ENCODE measurements at regions not wholly inside any gene's neighbourhood (a gene's known extent, or its start where the extent isn't known, plus 50 kb on each side); places are given as distances from the start of the nearest gene placed in this dataset.

DNA sequence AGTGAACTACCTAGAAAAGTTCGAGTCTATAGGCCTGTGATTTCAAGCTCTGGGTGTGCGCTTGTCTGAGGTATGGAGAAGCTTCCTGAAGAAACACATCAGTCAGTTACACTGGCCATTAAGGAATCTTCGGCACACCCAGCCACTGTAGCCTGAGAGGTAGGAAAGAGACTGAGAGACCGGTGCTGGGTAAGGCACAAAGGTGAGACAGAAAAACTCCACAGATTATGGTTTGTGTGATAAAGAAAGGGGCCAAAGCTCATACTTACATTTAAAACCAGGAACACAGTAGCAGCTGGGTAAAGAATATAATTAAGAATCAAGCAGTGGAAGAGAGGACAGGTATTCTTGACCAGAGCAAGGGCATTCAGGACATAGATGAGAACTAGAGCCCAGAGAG is 74.8 kb upstream of the TTC29 start:
- ATAC-seq, result no peak
- TF ChIP-seq, protein P1, sequence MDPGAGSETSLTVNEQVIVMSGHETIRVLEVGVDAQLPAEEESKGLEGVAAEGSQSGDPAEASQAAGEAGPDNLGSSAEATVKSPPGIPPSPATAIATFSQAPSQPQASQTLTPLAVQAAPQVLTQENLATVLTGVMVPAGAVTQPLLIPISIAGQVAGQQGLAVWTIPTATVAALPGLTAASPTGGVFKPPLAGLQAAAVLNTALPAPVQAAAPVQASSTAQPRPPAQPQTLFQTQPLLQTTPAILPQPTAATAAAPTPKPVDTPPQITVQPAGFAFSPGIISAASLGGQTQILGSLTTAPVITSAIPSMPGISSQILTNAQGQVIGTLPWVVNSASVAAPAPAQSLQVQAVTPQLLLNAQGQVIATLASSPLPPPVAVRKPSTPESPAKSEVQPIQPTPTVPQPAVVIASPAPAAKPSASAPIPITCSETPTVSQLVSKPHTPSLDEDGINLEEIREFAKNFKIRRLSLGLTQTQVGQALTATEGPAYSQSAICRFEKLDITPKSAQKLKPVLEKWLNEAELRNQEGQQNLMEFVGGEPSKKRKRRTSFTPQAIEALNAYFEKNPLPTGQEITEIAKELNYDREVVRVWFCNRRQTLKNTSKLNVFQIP (CRISPR knock-in tag; IDR thresholded peaks at IDR 0.05; ENCODE audit: borderline replicate concordance, low read depth), result no peak
- no peak for TF ChIP-seq BACH2 (CRISPR knock-in tag; IDR thresholded peaks at IDR 0.05; ENCODE audit: borderline replicate concordance)
- TF ChIP-seq ESRRG (CRISPR knock-in tag; IDR thresholded peaks at IDR 0.05), result no peak
- TF ChIP-seq GLIS3 (CRISPR knock-in tag; IDR thresholded peaks at IDR 0.05), result no peak
- TF ChIP-seq, protein P2, sequence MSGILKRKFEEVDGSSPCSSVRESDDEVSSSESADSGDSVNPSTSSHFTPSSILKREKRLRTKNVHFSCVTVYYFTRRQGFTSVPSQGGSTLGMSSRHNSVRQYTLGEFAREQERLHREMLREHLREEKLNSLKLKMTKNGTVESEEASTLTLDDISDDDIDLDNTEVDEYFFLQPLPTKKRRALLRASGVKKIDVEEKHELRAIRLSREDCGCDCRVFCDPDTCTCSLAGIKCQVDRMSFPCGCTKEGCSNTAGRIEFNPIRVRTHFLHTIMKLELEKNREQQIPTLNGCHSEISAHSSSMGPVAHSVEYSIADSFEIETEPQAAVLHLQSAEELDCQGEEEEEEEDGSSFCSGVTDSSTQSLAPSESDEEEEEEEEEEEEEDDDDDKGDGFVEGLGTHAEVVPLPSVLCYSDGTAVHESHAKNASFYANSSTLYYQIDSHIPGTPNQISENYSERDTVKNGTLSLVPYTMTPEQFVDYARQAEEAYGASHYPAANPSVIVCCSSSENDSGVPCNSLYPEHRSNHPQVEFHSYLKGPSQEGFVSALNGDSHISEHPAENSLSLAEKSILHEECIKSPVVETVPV (CRISPR knock-in tag; IDR thresholded peaks at IDR 0.05), result no peak
- no peak for TF ChIP-seq SNAI2 (CRISPR knock-in tag; IDR thresholded peaks at IDR 0.05)
- no peak for TF ChIP-seq PPARA (CRISPR knock-in tag; IDR thresholded peaks at IDR 0.05; ENCODE audit: borderline replicate concordance)
- TF ChIP-seq, protein P3, sequence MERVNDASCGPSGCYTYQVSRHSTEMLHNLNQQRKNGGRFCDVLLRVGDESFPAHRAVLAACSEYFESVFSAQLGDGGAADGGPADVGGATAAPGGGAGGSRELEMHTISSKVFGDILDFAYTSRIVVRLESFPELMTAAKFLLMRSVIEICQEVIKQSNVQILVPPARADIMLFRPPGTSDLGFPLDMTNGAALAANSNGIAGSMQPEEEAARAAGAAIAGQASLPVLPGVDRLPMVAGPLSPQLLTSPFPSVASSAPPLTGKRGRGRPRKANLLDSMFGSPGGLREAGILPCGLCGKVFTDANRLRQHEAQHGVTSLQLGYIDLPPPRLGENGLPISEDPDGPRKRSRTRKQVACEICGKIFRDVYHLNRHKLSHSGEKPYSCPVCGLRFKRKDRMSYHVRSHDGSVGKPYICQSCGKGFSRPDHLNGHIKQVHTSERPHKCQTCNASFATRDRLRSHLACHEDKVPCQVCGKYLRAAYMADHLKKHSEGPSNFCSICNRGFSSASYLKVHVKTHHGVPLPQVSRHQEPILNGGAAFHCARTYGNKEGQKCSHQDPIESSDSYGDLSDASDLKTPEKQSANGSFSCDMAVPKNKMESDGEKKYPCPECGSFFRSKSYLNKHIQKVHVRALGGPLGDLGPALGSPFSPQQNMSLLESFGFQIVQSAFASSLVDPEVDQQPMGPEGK (CRISPR knock-in tag; IDR thresholded peaks at IDR 0.05; ENCODE audit: borderline replicate concordance), result no peak
- TF ChIP-seq ISL1 (CRISPR knock-in tag; IDR thresholded peaks at IDR 0.05), result no peak
- TF ChIP-seq OSR1 (CRISPR knock-in tag; IDR thresholded peaks at IDR 0.05), result no peak
- TF ChIP-seq, protein P4, sequence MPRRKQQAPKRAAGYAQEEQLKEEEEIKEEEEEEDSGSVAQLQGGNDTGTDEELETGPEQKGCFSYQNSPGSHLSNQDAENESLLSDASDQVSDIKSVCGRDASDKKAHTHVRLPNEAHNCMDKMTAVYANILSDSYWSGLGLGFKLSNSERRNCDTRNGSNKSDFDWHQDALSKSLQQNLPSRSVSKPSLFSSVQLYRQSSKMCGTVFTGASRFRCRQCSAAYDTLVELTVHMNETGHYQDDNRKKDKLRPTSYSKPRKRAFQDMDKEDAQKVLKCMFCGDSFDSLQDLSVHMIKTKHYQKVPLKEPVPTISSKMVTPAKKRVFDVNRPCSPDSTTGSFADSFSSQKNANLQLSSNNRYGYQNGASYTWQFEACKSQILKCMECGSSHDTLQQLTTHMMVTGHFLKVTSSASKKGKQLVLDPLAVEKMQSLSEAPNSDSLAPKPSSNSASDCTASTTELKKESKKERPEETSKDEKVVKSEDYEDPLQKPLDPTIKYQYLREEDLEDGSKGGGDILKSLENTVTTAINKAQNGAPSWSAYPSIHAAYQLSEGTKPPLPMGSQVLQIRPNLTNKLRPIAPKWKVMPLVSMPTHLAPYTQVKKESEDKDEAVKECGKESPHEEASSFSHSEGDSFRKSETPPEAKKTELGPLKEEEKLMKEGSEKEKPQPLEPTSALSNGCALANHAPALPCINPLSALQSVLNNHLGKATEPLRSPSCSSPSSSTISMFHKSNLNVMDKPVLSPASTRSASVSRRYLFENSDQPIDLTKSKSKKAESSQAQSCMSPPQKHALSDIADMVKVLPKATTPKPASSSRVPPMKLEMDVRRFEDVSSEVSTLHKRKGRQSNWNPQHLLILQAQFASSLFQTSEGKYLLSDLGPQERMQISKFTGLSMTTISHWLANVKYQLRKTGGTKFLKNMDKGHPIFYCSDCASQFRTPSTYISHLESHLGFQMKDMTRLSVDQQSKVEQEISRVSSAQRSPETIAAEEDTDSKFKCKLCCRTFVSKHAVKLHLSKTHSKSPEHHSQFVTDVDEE (CRISPR knock-in tag; IDR thresholded peaks at IDR 0.05), result no peak
- no peak for TF ChIP-seq TCF4 (CRISPR knock-in tag; IDR thresholded peaks at IDR 0.05; ENCODE audit: borderline replicate concordance)
- TF ChIP-seq RARB (CRISPR knock-in tag; IDR thresholded peaks at IDR 0.05), result no peak
- no peak for TF ChIP-seq TOX (CRISPR knock-in tag; IDR thresholded peaks at IDR 0.05; ENCODE audit: borderline replicate concordance)
- TF ChIP-seq ZFP3 (CRISPR knock-in tag; IDR thresholded peaks at IDR 0.05), result no peak
- TF ChIP-seq ZFP30 (CRISPR knock-in tag; IDR thresholded peaks at IDR 0.05), result no peak
- no peak for TF ChIP-seq ZNF565 (CRISPR knock-in tag; conservative IDR thresholded peaks at IDR 0.05; ENCODE audit: low read depth)
- TF ChIP-seq, protein P5, sequence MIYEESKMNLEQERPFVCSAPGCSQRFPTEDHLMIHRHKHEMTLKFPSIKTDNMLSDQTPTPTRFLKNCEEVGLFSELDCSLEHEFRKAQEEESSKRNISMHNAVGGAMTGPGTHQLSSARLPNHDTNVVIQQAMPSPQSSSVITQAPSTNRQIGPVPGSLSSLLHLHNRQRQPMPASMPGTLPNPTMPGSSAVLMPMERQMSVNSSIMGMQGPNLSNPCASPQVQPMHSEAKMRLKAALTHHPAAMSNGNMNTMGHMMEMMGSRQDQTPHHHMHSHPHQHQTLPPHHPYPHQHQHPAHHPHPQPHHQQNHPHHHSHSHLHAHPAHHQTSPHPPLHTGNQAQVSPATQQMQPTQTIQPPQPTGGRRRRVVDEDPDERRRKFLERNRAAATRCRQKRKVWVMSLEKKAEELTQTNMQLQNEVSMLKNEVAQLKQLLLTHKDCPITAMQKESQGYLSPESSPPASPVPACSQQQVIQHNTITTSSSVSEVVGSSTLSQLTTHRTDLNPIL (CRISPR knock-in tag; IDR thresholded peaks at IDR 0.05; ENCODE audit: low read depth), result no peak
- no peak for TF ChIP-seq ARNTL (CRISPR knock-in tag; IDR thresholded peaks at IDR 0.05; ENCODE audit: borderline replicate concordance, low read depth)
- TF ChIP-seq ZNF70 (CRISPR knock-in tag; IDR thresholded peaks at IDR 0.05), result no peak

DNA sequence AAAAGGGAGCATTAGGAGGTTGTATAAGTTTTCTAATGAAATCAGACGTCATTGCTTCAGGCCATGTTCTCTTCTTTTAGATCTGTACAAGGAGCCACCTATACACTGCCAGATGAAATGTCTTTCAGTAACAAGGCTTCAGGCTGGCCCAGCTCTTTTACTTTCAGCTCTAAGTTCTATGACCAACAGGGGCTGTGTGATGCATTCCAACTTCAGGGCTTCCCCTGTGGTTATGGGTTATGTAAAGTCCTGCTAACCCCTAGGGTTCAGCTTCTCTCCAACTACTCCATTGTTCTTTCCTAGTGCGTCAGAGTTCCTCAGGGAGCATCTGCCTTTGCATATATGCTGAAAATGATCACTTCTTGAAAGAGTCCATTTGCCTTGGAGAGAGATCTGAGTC is 79.4 kb upstream of the TTC29 start:
- ATAC-seq, result no peak
- TF ChIP-seq BACH2 (CRISPR knock-in tag; IDR thresholded peaks at IDR 0.05; ENCODE audit: borderline replicate concordance), result no peak
- no peak for TF ChIP-seq PPARA (CRISPR knock-in tag; IDR thresholded peaks at IDR 0.05; ENCODE audit: borderline replicate concordance)
- TF ChIP-seq ESRRG (CRISPR knock-in tag; IDR thresholded peaks at IDR 0.05), result no peak
- TF ChIP-seq GLIS3 (CRISPR knock-in tag; IDR thresholded peaks at IDR 0.05), result no peak
- TF ChIP-seq, protein P2 (CRISPR knock-in tag; IDR thresholded peaks at IDR 0.05), result no peak
- no peak for TF ChIP-seq ZFP3 (CRISPR knock-in tag; IDR thresholded peaks at IDR 0.05)
- TF ChIP-seq ZNF8 (CRISPR knock-in tag; IDR thresholded peaks at IDR 0.05), result no peak
- TF ChIP-seq ZC3H10 (CRISPR knock-in tag; IDR thresholded peaks at IDR 0.05), result no peak
- no peak for TF ChIP-seq TCF4 (CRISPR knock-in tag; IDR thresholded peaks at IDR 0.05; ENCODE audit: borderline replicate concordance)
- TF ChIP-seq, protein P1 (CRISPR knock-in tag; IDR thresholded peaks at IDR 0.05; ENCODE audit: borderline replicate concordance, low read depth), result no peak
- no peak for TF ChIP-seq CSDC2 (CRISPR knock-in tag; IDR thresholded peaks at IDR 0.05)
- TF ChIP-seq ARNTL (CRISPR knock-in tag; IDR thresholded peaks at IDR 0.05; ENCODE audit: borderline replicate concordance, low read depth), result no peak
- no peak for TF ChIP-seq SNAI2 (CRISPR knock-in tag; IDR thresholded peaks at IDR 0.05)
- TF ChIP-seq, protein P3 (CRISPR knock-in tag; IDR thresholded peaks at IDR 0.05; ENCODE audit: borderline replicate concordance), result no peak
- no peak for TF ChIP-seq RARB (CRISPR knock-in tag; IDR thresholded peaks at IDR 0.05)
- TF ChIP-seq ISL1 (CRISPR knock-in tag; IDR thresholded peaks at IDR 0.05), result no peak
- no peak for TF ChIP-seq ZNF565 (CRISPR knock-in tag; conservative IDR thresholded peaks at IDR 0.05; ENCODE audit: low read depth)
- no peak for TF ChIP-seq OSR1 (CRISPR knock-in tag; IDR thresholded peaks at IDR 0.05)
- no peak for TF ChIP-seq ZFP30 (CRISPR knock-in tag; IDR thresholded peaks at IDR 0.05)
